ENCODE measurements at regions not wholly inside any gene's neighbourhood (a gene's known extent, or its start where the extent isn't known, plus 50 kb on each side); places are given as distances from the start of the nearest gene placed in this dataset.

- Histone ChIP-seq H2AFZ (no peak overlapping the region), H3K9me3 (ENCODE audit: control insufficient read depth, low read length) (no peaks in the 10 kb centered on the region), H3K4me1 (no peaks in the 10 kb centered on the region), H3K4me3 (ENCODE audit: low read depth, low read length) (no peak overlapping the region), H3K9ac (no peak overlapping the region), H3K36me3 (ENCODE audit: control insufficient read depth, insufficient read depth, low read length) (no peaks in the 10 kb centered on the region), H3K4me2 (ENCODE audit: low read length) (no peak overlapping the region), H3K27ac (no peak overlapping the region), H3K79me2 (no peaks in the 10 kb centered on the region), H3K27me3 (ENCODE audit: control insufficient read depth, insufficient read depth, low read length) (no peaks in the 10 kb centered on the region)
- no peak for TF ChIP-seq CTCF (IDR thresholded peaks at IDR 0.05)
Measured at GRCh38 chr4:22900876-22901275, 208.1 kb downstream of the GBA3 start.

GRCh38 chr4:22897520-22898108 is 204.9 kb downstream of the GBA3 start:
- Histone ChIP-seq H3K27ac (no peak overlapping the region), H3K4me1 (no peaks in the 10 kb centered on the region), H3K27me3 (ENCODE audit: control insufficient read depth, insufficient read depth, low read length) (no peaks in the 10 kb centered on the region), H3K9ac (no peak overlapping the region), H3K79me2 (no peaks in the 10 kb centered on the region), H3K36me3 (ENCODE audit: control insufficient read depth, insufficient read depth, low read length) (no peaks in the 10 kb centered on the region), H3K4me2 (ENCODE audit: low read length) (no peak overlapping the region), H2AFZ (no peak overlapping the region), H3K4me3 (ENCODE audit: low read depth, low read length) (no peak overlapping the region), H3K9me3 (ENCODE audit: control insufficient read depth, low read length) (no peaks in the 10 kb centered on the region)
- peak; percentile 71 for TF ChIP-seq CTCF (IDR thresholded peaks at IDR 0.05)

- H3K79me2 ChIP-seq = no peaks in the 10 kb centered on the region
- H3K27me3 ChIP-seq (ENCODE audit: control insufficient read depth, insufficient read depth, low read length) = no peaks in the 10 kb centered on the region
- no peaks in the 10 kb centered on the region for H3K4me1 ChIP-seq
- no peak overlapping the region for H2AFZ ChIP-seq
- H3K9ac ChIP-seq = no peak overlapping the region
- no peak for TF ChIP-seq CTCF (IDR thresholded peaks at IDR 0.05)
- no peak overlapping the region for H3K4me3 ChIP-seq (ENCODE audit: low read depth, low read length)
- no peak overlapping the region for H3K27ac ChIP-seq
- H3K4me2 ChIP-seq (ENCODE audit: low read length) = no peak overlapping the region
- H3K9me3 ChIP-seq (ENCODE audit: control insufficient read depth, low read length) = no peaks in the 10 kb centered on the region
- H3K36me3 ChIP-seq (ENCODE audit: control insufficient read depth, insufficient read depth, low read length) = no peaks in the 10 kb centered on the region
Measured at GRCh38 chr4:22895482-22895881, 202.7 kb downstream of the GBA3 start.

GRCh38 chr4:22884157-22884556 is 191.4 kb downstream of the GBA3 start:
- Histone ChIP-seq H3K79me2 (no peaks in the 10 kb centered on the region), H3K9me3 (ENCODE audit: control insufficient read depth, low read length) (no peaks in the 10 kb centered on the region), H2AFZ (no peak overlapping the region), H3K36me3 (ENCODE audit: control insufficient read depth, insufficient read depth, low read length) (no peaks in the 10 kb centered on the region), H3K4me3 (ENCODE audit: low read depth, low read length) (no peak overlapping the region), H3K9ac (no peak overlapping the region), H3K27ac (no peak overlapping the region), H3K4me1 (no peaks in the 10 kb centered on the region), H3K27me3 (ENCODE audit: control insufficient read depth, insufficient read depth, low read length) (no peaks in the 10 kb centered on the region), H3K4me2 (ENCODE audit: low read length) (no peak overlapping the region)
- TF ChIP-seq CTCF (IDR thresholded peaks at IDR 0.05) = no peak

- no peaks in the 10 kb centered on the region for H3K27me3 ChIP-seq (ENCODE audit: control insufficient read depth, insufficient read depth, low read length)
- H3K9ac ChIP-seq = no peak overlapping the region
- no peaks in the 10 kb centered on the region for H3K36me3 ChIP-seq (ENCODE audit: control insufficient read depth, insufficient read depth, low read length)
- no peak overlapping the region for H3K4me3 ChIP-seq (ENCODE audit: low read depth, low read length)
- no peak overlapping the region for H2AFZ ChIP-seq
- H3K9me3 ChIP-seq (ENCODE audit: control insufficient read depth, low read length) = no peaks in the 10 kb centered on the region
- no peak overlapping the region for H3K27ac ChIP-seq
- TF ChIP-seq CTCF (IDR thresholded peaks at IDR 0.05) = no peak
- no peak overlapping the region for H3K4me2 ChIP-seq (ENCODE audit: low read length)
- no peaks in the 10 kb centered on the region for H3K4me1 ChIP-seq
- H3K79me2 ChIP-seq = no peaks in the 10 kb centered on the region
Measured at GRCh38 chr4:22881411-22881810, 188.7 kb downstream of the GBA3 start.
